ENCODE measurements at regions not wholly inside any gene's neighbourhood (a gene's known extent, or its start where the extent isn't known, plus 50 kb on each side); places are given as distances from the start of the nearest gene placed in this dataset.
"Not testable (repeated sequence)": the region's sequence is repeated elsewhere in the genome, so short reads cannot be mapped to it uniquely, and the experiment has no call there.

GRCh38 chr4:81314897-81315470 lies 100.0 kb upstream of the PRKG2 start:
- DNase-seq (ENCODE audit: low spot score): no peak

GRCh38 chr4:81314196-81314896 lies 99.3 kb upstream of the PRKG2 start:
- DNase-seq (ENCODE audit: low spot score): no peak

- DNase-seq (ENCODE audit: low spot score): no peak
Observed at GRCh38 chr4:81307991-81308390, 93.0 kb upstream of the PRKG2 start.

GRCh38 chr4:81304871-81305270 lies 89.8 kb upstream of the PRKG2 start:
- no peak for DNase-seq (ENCODE audit: low spot score)

- DNase-seq (ENCODE audit: low spot score): not testable (repeated sequence)
Observed at GRCh38 chr4:81300352-81300751, 85.3 kb upstream of the PRKG2 start.

- DNase-seq (ENCODE audit: low spot score): no peak
Observed at GRCh38 chr4:81290813-81291212, 75.8 kb upstream of the PRKG2 start.

GRCh38 chr4:81287101-81287500 lies 72.1 kb upstream of the PRKG2 start:
- DNase-seq (ENCODE audit: low spot score): no peak

- DNase-seq (ENCODE audit: low spot score): no peak
Observed at GRCh38 chr4:81282131-81282530, 67.1 kb upstream of the PRKG2 start.

GRCh38 chr4:81274460-81274859 lies 59.4 kb upstream of the PRKG2 start:
- no peak for DNase-seq (ENCODE audit: low spot score)

GRCh38 chr4:81272671-81273070 lies 57.6 kb upstream of the PRKG2 start:
- no peak for DNase-seq (ENCODE audit: low spot score)
